SK-N-SH treated with all-trans-retinoic acid at 6 μM for 48 hours (cell line): ENCODE measurements at regions not wholly inside any gene's neighbourhood (a gene's known extent, or its start where the extent isn't known, plus 50 kb on each side); places are given as distances from the start of the nearest gene placed in this dataset.

Experiments
- ATAC-seq: fragments of 200-7000 bp; cut with Tn5 transposase; 3 replicates; pipeline ENCODE4 v1.9.1; 2020; ENCODE audit warnings: mild to moderate bottlenecking, moderate library complexity
- ARNTL ChIP-seq: fragments of 450-650 bp; formaldehyde crosslinking; IDR thresholded peaks from 2 replicates; pipeline ENCODE4 v1.5.0; 2020; ENCODE audit warnings: low read depth, mild to moderate bottlenecking, moderate library complexity, borderline replicate concordance
- BACH2 ChIP-seq: fragments of 250-450 bp; sonication (Bioruptor Pico); IDR thresholded peaks from 2 replicates; pipeline ENCODE4 v1.9.0; 2021; ENCODE audit warnings: mild to moderate bottlenecking, borderline replicate concordance
- CSDC2 ChIP-seq: fragments of 250-450 bp; sonication (Bioruptor Pico); IDR thresholded peaks from 2 replicates; pipeline ENCODE4 v1.5.0; 2020; ENCODE audit warnings: mild to moderate bottlenecking, moderate library complexity
- CSRNP3 ChIP-seq: fragments of 250-450 bp; sonication (Bioruptor Pico); IDR thresholded peaks from 2 replicates; pipeline ENCODE4 v1.5.1; 2021; ENCODE audit warnings: mild to moderate bottlenecking, moderate library complexity
- ESRRG ChIP-seq: fragments of 250-450 bp; sonication (Bioruptor Pico); IDR thresholded peaks from 2 replicates; pipeline ENCODE4 v1.6.1; 2021; ENCODE audit warnings: mild to moderate bottlenecking
- GLIS3 ChIP-seq: fragments of 250-450 bp; sonication (Bioruptor Pico); IDR thresholded peaks from 2 replicates; pipeline ENCODE4 v1.5.0; 2020; ENCODE audit warnings: mild to moderate bottlenecking, moderate library complexity
- ISL1 ChIP-seq: fragments of 250-450 bp; sonication (Bioruptor Pico); IDR thresholded peaks from 2 replicates; pipeline ENCODE4 v2.1.2; 2022; ENCODE audit warnings: mild to moderate bottlenecking, moderate library complexity
- OSR1 ChIP-seq: fragments of 250-450 bp; sonication (Bioruptor Pico); IDR thresholded peaks from 2 replicates; pipeline ENCODE4 v1.8.0; 2022; ENCODE audit warnings: moderate library complexity, mild to moderate bottlenecking, inconsistent platforms
- PATZ1 ChIP-seq: fragments of 250-450 bp; sonication (Bioruptor Pico); IDR thresholded peaks from 2 replicates; pipeline ENCODE4 v1.8.0; 2020; ENCODE audit warnings: mild to moderate bottlenecking, moderate library complexity, borderline replicate concordance
- POU6F1 ChIP-seq: fragments of 250-450 bp; sonication (Bioruptor Pico); IDR thresholded peaks from 2 replicates; pipeline ENCODE4 v1.8.0; 2021; ENCODE audit warnings: low read depth, mild to moderate bottlenecking, moderate library complexity, borderline replicate concordance
- PPARA ChIP-seq: fragments of 250-450 bp; sonication (Bioruptor Pico); IDR thresholded peaks from 2 replicates; pipeline ENCODE4 v1.5.0; 2020; ENCODE audit warnings: mild to moderate bottlenecking, borderline replicate concordance
- RARB ChIP-seq: fragments of 250-450 bp; sonication (Bioruptor Pico); IDR thresholded peaks from 2 replicates; pipeline ENCODE4 v1.8.0; 2021; ENCODE audit warnings: mild to moderate bottlenecking, moderate library complexity
- SNAI2 ChIP-seq: fragments of 250-450 bp; sonication (Bioruptor Pico); IDR thresholded peaks from 2 replicates; pipeline ENCODE4 v1.5.0; 2020; ENCODE audit warnings: mild to moderate bottlenecking, moderate library complexity
- TCF4 ChIP-seq: fragments of 250-450 bp; sonication (Bioruptor Pico); IDR thresholded peaks from 2 replicates; pipeline ENCODE4 v1.8.0; 2021; ENCODE audit warnings: mild to moderate bottlenecking, moderate library complexity, borderline replicate concordance
- TOX ChIP-seq: fragments of 250-450 bp; sonication (Bioruptor Pico); IDR thresholded peaks from 2 replicates; pipeline ENCODE4 v1.8.0; 2021; ENCODE audit warnings: mild to moderate bottlenecking, moderate library complexity, borderline replicate concordance
- ZC3H10 ChIP-seq: fragments of 250-450 bp; sonication (Bioruptor Pico); IDR thresholded peaks from 2 replicates; pipeline ENCODE4 v1.5.1; 2021; ENCODE audit warnings: mild to moderate bottlenecking, moderate library complexity
- ZFP3 ChIP-seq: fragments of 250-450 bp; sonication (Bioruptor Pico); IDR thresholded peaks from 2 replicates; pipeline ENCODE4 v1.5.0; 2020; ENCODE audit warnings: mild to moderate bottlenecking, moderate library complexity
- ZFP30 ChIP-seq: fragments of 450-650 bp; formaldehyde crosslinking; IDR thresholded peaks from 2 replicates; pipeline ENCODE4 v1.5.0; 2022; ENCODE audit warnings: mild to moderate bottlenecking, moderate library complexity
- ZNF565 ChIP-seq: fragments of 450-650 bp; formaldehyde crosslinking; conservative IDR thresholded peaks from 2 replicates; pipeline ENCODE4 v1.5.0; 2020; ENCODE audit warnings: low read depth, mild to moderate bottlenecking, moderate library complexity
- ZNF70 ChIP-seq: fragments of 450-650 bp; formaldehyde crosslinking; IDR thresholded peaks from 2 replicates; pipeline ENCODE4 v1.5.0; 2020; ENCODE audit warnings: mild to moderate bottlenecking, moderate library complexity
- ZNF8 ChIP-seq: fragments of 450-650 bp; formaldehyde crosslinking; IDR thresholded peaks from 2 replicates; pipeline ENCODE4 v1.5.0; 2020; ENCODE audit warnings: mild to moderate bottlenecking, moderate library complexity

GRCh38 chr16:54473226-54473993 is 186.8 kb upstream of the IRX3 start:
- TF ChIP-seq CSDC2 (CRISPR knock-in tag): no peak
- TF ChIP-seq CSRNP3 (CRISPR knock-in tag): no peak
- TF ChIP-seq ESRRG (CRISPR knock-in tag): no peak
- no peak for TF ChIP-seq POU6F1 (CRISPR knock-in tag)
- TF ChIP-seq RARB (CRISPR knock-in tag): no peak
- no peak for TF ChIP-seq ZNF70 (CRISPR knock-in tag)
- no peak for TF ChIP-seq ISL1 (CRISPR knock-in tag)
- TF ChIP-seq ZFP30 (CRISPR knock-in tag): no peak
- no peak for TF ChIP-seq ARNTL (CRISPR knock-in tag)
- TF ChIP-seq ZFP3: no peak
- TF ChIP-seq ZNF8 (CRISPR knock-in tag): no peak
- no peak for TF ChIP-seq TCF4 (CRISPR knock-in tag)
- no peak for TF ChIP-seq PATZ1 (CRISPR knock-in tag)
- TF ChIP-seq OSR1: no peak
- TF ChIP-seq PPARA (CRISPR knock-in tag): no peak
- no peak for TF ChIP-seq ZNF565 (CRISPR knock-in tag)
- TF ChIP-seq ZC3H10 (CRISPR knock-in tag): no peak
- no peak for ATAC-seq

- TF ChIP-seq PATZ1 (CRISPR knock-in tag) (no peak), ZC3H10 (CRISPR knock-in tag) (no peak), ZNF565 (CRISPR knock-in tag) (no peak), BACH2 (CRISPR knock-in tag) (no peak), ZNF8 (CRISPR knock-in tag) (no peak), RARB (CRISPR knock-in tag) (no peak), TCF4 (CRISPR knock-in tag) (no peak), CSRNP3 (CRISPR knock-in tag) (no peak), ISL1 (CRISPR knock-in tag) (no peak), ESRRG (CRISPR knock-in tag) (no peak), SNAI2 (no peak)
- no peak for ATAC-seq
Observed at GRCh38 chr16:54467398-54467797, 180.8 kb upstream of the IRX3 start.

GRCh38 chr16:54466233-54466632 is 179.6 kb upstream of the IRX3 start:
- ATAC-seq: no peak
- no peak for TF ChIP-seq TOX (CRISPR knock-in tag)
- TF ChIP-seq POU6F1 (CRISPR knock-in tag): no peak
- TF ChIP-seq TCF4 (CRISPR knock-in tag): no peak
- TF ChIP-seq PPARA (CRISPR knock-in tag): no peak
- TF ChIP-seq ZNF70 (CRISPR knock-in tag): no peak
- TF ChIP-seq CSRNP3 (CRISPR knock-in tag): no peak
- TF ChIP-seq CSDC2 (CRISPR knock-in tag): no peak
- no peak for TF ChIP-seq GLIS3 (CRISPR knock-in tag)
